Loucy (cell line): ENCODE measurements at regions not wholly inside any gene's neighbourhood (a gene's known extent, or its start where the extent isn't known, plus 50 kb on each side); places are given as distances from the start of the nearest gene placed in this dataset.

ENCODE experiments used
- H2AFZ ChIP-seq: fragments of 200-600 bp; sonication (generic); 2 replicates; pipeline ENCODE4 v1.6.0; 2016; ENCODE audit warnings: antibody characterized with exemption, mild to moderate bottlenecking, low read length, moderate library complexity
- H3F3A ChIP-seq: fragments of 200-600 bp; 2 replicates; pipeline ENCODE4 v1.6.0; 2016; ENCODE audit warnings: antibody characterized with exemption, low read depth, mild to moderate bottlenecking
- H3K27me3 ChIP-seq: fragments of 200-600 bp; sonication (generic); 2 replicates; pipeline ENCODE4 v1.6.1; 2014; ENCODE audit warnings: low read length, mild to moderate bottlenecking; ENCODE audit not compliant: insufficient read depth, poor library complexity, severe bottlenecking
- H3K36me3 ChIP-seq: fragments of 200-600 bp; sonication (generic); 2 replicates; pipeline ENCODE4 v1.6.1; 2016; ENCODE audit warnings: low read length; ENCODE audit not compliant: insufficient read depth
- H3K4me1 ChIP-seq: fragments of 200-600 bp; sonication (generic); 2 replicates; pipeline ENCODE4 v1.5.1; 2014; ENCODE audit warnings: low read length, mild to moderate bottlenecking; ENCODE audit not compliant: insufficient read depth, poor library complexity, severe bottlenecking
- H3K4me2 ChIP-seq: fragments of 200-600 bp; sonication (generic); 2 replicates; pipeline ENCODE4 v1.6.0; 2014; ENCODE audit warnings: antibody characterized with exemption, low read length, low read depth, mild to moderate bottlenecking; ENCODE audit not compliant: poor library complexity, severe bottlenecking
- H3K4me3 ChIP-seq: fragments of 200-600 bp; sonication (generic); 2 replicates; pipeline ENCODE4 v1.5.1; 2014; ENCODE audit warnings: low read length, mild to moderate bottlenecking, mixed read lengths; ENCODE audit not compliant: poor library complexity, severe bottlenecking
- H3K79me2 ChIP-seq: fragments of 200-600 bp; sonication (generic); 2 replicates; pipeline ENCODE4 v1.6.1; 2014; ENCODE audit warnings: low read length; ENCODE audit not compliant: insufficient read depth
- H3K9ac ChIP-seq: fragments of 200-600 bp; sonication (generic); 2 replicates; pipeline ENCODE4 v1.6.0; 2014; ENCODE audit warnings: mild to moderate bottlenecking, low read depth, low read length, moderate library complexity; ENCODE audit not compliant: poor library complexity, severe bottlenecking
- H3K9me2 ChIP-seq: fragments of 200-600 bp; sonication (generic); replicated peaks from 2 replicates; pipeline ENCODE4 v1.6.1; 2016; ENCODE audit warnings: low read depth, low read length, mixed read lengths
- H3K9me3 ChIP-seq: fragments of 200-600 bp; sonication (generic); 2 replicates; pipeline ENCODE4 v1.6.1; 2014; ENCODE audit warnings: mild to moderate bottlenecking, antibody characterized with exemption, low read length, low read depth; ENCODE audit not compliant: insufficient read depth
- H4K20me1 ChIP-seq: fragments of 200-600 bp; sonication (generic); 2 replicates; pipeline ENCODE4 v1.6.0; 2014; ENCODE audit warnings: antibody characterized with exemption, low read length, mild to moderate bottlenecking; ENCODE audit not compliant: insufficient read depth, poor library complexity, severe bottlenecking
- EZH2phosphoT487 ChIP-seq: fragments of 200-600 bp; IDR thresholded peaks from 2 replicates; pipeline ENCODE4 v1.6.1; 2018; ENCODE audit warnings: antibody characterized with exemption, mild to moderate bottlenecking, moderate library complexity, borderline replicate concordance
- TF ChIP-seq, protein P1 (sequence below): fragments of 200-600 bp; sonication (generic); conservative IDR thresholded peaks from 2 replicates; pipeline ENCODE4 v1.5.1; 2014; ENCODE audit warnings: mild to moderate bottlenecking, antibody characterized with exemption, low read length

DNA sequence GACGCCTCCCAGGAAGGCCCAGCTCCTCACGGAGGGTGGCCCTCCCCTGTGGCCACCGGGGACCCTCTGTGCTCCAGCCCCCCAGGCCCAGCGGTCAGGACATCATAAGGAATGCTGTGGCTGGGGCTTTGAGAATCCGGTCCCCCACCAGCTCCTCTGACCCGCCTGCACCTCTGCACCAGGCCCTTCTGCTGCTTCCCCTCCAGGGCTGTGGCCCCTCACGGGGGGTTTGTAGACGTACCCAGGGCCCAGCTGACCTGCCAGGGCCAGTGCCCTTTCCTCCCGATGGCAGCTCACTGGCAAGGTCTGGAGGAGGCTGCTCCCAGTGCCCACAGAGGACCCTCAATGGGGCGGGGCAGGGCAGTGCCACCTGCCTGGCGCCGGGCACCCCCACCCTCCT is 103.9 kb upstream of the TTC34 start:
- Histone ChIP-seq H3K79me2 (no peaks in the 10 kb centered on the region), H3K4me1 (no peaks in the 10 kb centered on the region), H2AFZ (no peak overlapping the region), H3F3A (no peaks in the 10 kb centered on the region), H3K4me2 (no peak overlapping the region), H3K9ac (no peak overlapping the region), H3K27me3 (no peaks in the 10 kb centered on the region), H3K9me3 (no peaks in the 10 kb centered on the region), H4K20me1 (no peaks in the 10 kb centered on the region), H3K36me3 (no peaks in the 10 kb centered on the region), H3K4me3 (no peak overlapping the region), H3K9me2 (no peaks in the 10 kb centered on the region)
- TF ChIP-seq EZH2phosphoT487, result no peak
- TF ChIP-seq, protein P1, sequence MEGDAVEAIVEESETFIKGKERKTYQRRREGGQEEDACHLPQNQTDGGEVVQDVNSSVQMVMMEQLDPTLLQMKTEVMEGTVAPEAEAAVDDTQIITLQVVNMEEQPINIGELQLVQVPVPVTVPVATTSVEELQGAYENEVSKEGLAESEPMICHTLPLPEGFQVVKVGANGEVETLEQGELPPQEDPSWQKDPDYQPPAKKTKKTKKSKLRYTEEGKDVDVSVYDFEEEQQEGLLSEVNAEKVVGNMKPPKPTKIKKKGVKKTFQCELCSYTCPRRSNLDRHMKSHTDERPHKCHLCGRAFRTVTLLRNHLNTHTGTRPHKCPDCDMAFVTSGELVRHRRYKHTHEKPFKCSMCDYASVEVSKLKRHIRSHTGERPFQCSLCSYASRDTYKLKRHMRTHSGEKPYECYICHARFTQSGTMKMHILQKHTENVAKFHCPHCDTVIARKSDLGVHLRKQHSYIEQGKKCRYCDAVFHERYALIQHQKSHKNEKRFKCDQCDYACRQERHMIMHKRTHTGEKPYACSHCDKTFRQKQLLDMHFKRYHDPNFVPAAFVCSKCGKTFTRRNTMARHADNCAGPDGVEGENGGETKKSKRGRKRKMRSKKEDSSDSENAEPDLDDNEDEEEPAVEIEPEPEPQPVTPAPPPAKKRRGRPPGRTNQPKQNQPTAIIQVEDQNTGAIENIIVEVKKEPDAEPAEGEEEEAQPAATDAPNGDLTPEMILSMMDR, result no peak

DNA sequence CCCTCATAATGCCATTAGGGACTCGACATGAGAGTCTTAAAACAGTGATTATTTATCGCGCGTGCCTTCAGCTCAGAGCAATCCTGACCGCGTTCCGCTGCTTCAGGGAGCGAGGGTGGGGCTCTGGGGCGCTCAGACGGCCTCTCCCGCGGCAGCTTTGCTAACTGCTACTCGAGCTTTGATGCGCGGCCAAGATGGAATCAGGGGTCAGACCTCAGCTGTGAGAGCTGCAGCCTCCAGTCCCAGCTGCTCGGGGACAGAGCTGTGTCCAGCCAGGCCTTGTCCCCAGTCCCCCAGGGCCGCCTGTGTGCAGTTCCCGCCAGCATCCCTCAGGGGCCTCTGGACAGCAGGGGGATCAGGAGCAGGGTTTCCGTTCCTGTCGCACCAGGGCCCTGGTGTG is 104.6 kb upstream of the TTC34 start:
- Histone ChIP-seq H3K36me3 (no peaks in the 10 kb centered on the region), H3K9me2 (no peaks in the 10 kb centered on the region), H4K20me1 (no peaks in the 10 kb centered on the region), H3K4me1 (no peaks in the 10 kb centered on the region), H3K9ac (no peak overlapping the region), H2AFZ (no peak overlapping the region), H3K9me3 (no peaks in the 10 kb centered on the region), H3K4me3 (no peak overlapping the region), H3K79me2 (no peaks in the 10 kb centered on the region), H3F3A (no peaks in the 10 kb centered on the region), H3K4me2 (no peak overlapping the region), H3K27me3 (no peaks in the 10 kb centered on the region)
- TF ChIP-seq EZH2phosphoT487, result no peak
- TF ChIP-seq, protein P1, result no peak

DNA sequence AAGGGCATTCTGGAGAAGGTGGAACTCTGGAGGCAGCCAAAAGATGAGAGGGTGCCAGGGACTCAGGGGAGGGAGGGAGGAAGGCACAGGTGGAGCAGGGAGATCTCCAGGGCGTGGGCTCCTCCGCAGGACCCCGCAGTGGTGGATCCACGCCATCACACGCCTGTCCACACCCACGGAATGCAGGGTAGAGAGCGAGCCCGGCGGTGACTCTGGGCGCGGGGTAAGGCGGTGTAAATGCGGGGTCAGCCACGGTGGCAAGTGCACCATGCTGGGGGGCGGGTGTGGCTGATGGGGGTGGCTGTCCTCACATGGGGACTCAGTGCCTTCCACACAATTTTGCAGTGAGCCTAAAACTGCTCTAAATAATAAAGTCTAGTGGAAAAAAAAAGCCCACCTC is 105.1 kb upstream of the TTC34 start:
- H3K4me1 ChIP-seq, result no peaks in the 10 kb centered on the region
- TF ChIP-seq, protein P1, result no peak
- TF ChIP-seq EZH2phosphoT487, result no peak
- H3K27me3 ChIP-seq, result no peaks in the 10 kb centered on the region

More for the DNA sequence above, 105.1 kb upstream of the TTC34 start:
- Histone ChIP-seq H3K9ac (no peak overlapping the region), H3K79me2 (no peaks in the 10 kb centered on the region), H2AFZ (no peak overlapping the region), H3K4me2 (no peak overlapping the region), H3K36me3 (no peaks in the 10 kb centered on the region), H4K20me1 (no peaks in the 10 kb centered on the region), H3K4me3 (no peak overlapping the region), H3K9me2 (no peaks in the 10 kb centered on the region), H3K9me3 (no peaks in the 10 kb centered on the region), H3F3A (no peaks in the 10 kb centered on the region)
